BLaER1 treated with 17β-estradiol and CSF1 and Interleukin-3, amounts not matched to agents 10 nM and 100 nM (cell line): ENCODE measurements at regions not wholly inside any gene's neighbourhood (a gene's known extent, or its start where the extent isn't known, plus 50 kb on each side); places are given as distances from the start of the nearest gene placed in this dataset.

Experiments used
- H3K27ac ChIP-seq, 11 experiments: shearing (Covaris generic); formaldehyde crosslinking; 2 replicates each; pipeline ENCODE4 v1.8.1; 2022
- H3K27me3 ChIP-seq, 11 experiments: shearing (Covaris generic); formaldehyde crosslinking; 2 replicates each; pipeline ENCODE4 v1.8.1; 2022
- H3K36me3 ChIP-seq, 11 experiments: shearing (Covaris generic); formaldehyde crosslinking; 2 replicates each; pipeline ENCODE4 v1.8.1; 2022
- H3K4me1 ChIP-seq, 10 experiments: shearing (Covaris generic); formaldehyde crosslinking; 2 replicates each; pipeline ENCODE4 v1.8.1; 2022
- H3K4me2 ChIP-seq, 11 experiments: shearing (Covaris generic); formaldehyde crosslinking; 2 replicates each; pipeline ENCODE4 v1.8.1; 2022
- H3K4me3 ChIP-seq, 10 experiments: shearing (Covaris generic); formaldehyde crosslinking; 2 replicates each; pipeline ENCODE4 v1.8.1; 2022
- H3K9ac ChIP-seq, 11 experiments: shearing (Covaris generic); formaldehyde crosslinking; 2 replicates each; pipeline ENCODE4 v1.8.1; 2022
- H3K9me3 ChIP-seq, 11 experiments: shearing (Covaris generic); formaldehyde crosslinking; replicated peaks in 1 of 11; 2 replicates each; pipeline ENCODE4 v1.8.1; 2022
- H4K20me1 ChIP-seq, 11 experiments: shearing (Covaris generic); formaldehyde crosslinking; 2 replicates each; pipeline ENCODE4 v1.8.1; 2022
- Cebpa-rat ChIP-seq, 11 experiments: shearing (Covaris generic); IDR thresholded peaks; 2 replicates each; pipeline ENCODE4 v1.8.1; 2022

- Histone ChIP-seq H3K9me3 (no peaks in the 10 kb centered on the region), H3K4me3 (no peak overlapping the region), H3K27me3 (no peaks in the 10 kb centered on the region), H3K4me1 (no peaks in the 10 kb centered on the region), H4K20me1 (no peaks in the 10 kb centered on the region), H3K9ac (no peak overlapping the region), H3K4me2 (no peak overlapping the region), H3K27ac (no peak overlapping the region), H3K36me3 (no peaks in the 10 kb centered on the region)
- TF ChIP-seq Cebpa-rat (IDR thresholded peaks at IDR 0.05), result no peak
These were observed 62.1 kb downstream of the ZWINT start for GRCh38 chr10:56298941-56299340.

DNA sequence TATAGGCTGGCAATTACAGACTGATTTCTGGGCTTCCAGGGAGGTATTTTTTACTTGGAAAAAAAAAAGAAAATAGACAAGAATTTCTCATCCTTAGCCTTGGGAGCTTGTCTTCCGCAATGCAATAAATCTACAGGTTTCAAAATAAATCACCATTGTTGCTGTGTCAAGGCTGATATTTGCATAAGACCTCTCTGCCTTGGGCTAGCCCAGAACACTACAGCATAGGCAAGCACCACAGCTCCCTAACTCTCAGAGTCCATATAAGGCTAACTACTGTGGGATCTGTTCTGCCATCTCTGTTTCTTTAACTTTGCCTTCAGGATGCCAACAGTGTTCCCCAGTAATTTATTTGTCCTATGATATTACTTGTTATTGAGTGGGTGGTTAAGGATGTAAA is 64.4 kb downstream of the ZWINT start:
- Histone ChIP-seq H3K36me3 (no peaks in the 10 kb centered on the region), H3K9ac (no peak overlapping the region), H3K4me2 (no peak overlapping the region), H3K4me1 (no peaks in the 10 kb centered on the region), H3K4me3 (no peak overlapping the region), H4K20me1 (no peaks in the 10 kb centered on the region), H3K27ac (no peak overlapping the region), H3K9me3 (no peaks in the 10 kb centered on the region), H3K27me3 (no peaks in the 10 kb centered on the region)
- TF ChIP-seq Cebpa-rat (IDR thresholded peaks at IDR 0.05), result no peak

GRCh38 chr10:56288403-56288802 is 72.7 kb downstream of the ZWINT start:
- Histone ChIP-seq H3K9ac (no peak overlapping the region), H3K4me2 (no peak overlapping the region), H3K27ac (no peak overlapping the region), H3K27me3 (no peaks in the 10 kb centered on the region), H3K9me3 (no peaks in the 10 kb centered on the region), H3K4me1 (no peaks in the 10 kb centered on the region), H3K4me3 (no peak overlapping the region), H3K36me3 (no peaks in the 10 kb centered on the region), H4K20me1 (no peaks in the 10 kb centered on the region)
- TF ChIP-seq Cebpa-rat (IDR thresholded peaks at IDR 0.05), result no peak

GRCh38 chr10:56286096-56286495 is 75.0 kb downstream of the ZWINT start:
- Histone ChIP-seq H4K20me1 (no peaks in the 10 kb centered on the region), H3K36me3 (no peaks in the 10 kb centered on the region), H3K27ac (no peak overlapping the region), H3K4me1 (no peaks in the 10 kb centered on the region), H3K4me3 (no peak overlapping the region), H3K4me2 (no peak overlapping the region), H3K9ac (no peak overlapping the region), H3K9me3 (no peaks in the 10 kb centered on the region), H3K27me3 (no peaks in the 10 kb centered on the region)
- TF ChIP-seq Cebpa-rat (IDR thresholded peaks at IDR 0.05), result no peak

DNA sequence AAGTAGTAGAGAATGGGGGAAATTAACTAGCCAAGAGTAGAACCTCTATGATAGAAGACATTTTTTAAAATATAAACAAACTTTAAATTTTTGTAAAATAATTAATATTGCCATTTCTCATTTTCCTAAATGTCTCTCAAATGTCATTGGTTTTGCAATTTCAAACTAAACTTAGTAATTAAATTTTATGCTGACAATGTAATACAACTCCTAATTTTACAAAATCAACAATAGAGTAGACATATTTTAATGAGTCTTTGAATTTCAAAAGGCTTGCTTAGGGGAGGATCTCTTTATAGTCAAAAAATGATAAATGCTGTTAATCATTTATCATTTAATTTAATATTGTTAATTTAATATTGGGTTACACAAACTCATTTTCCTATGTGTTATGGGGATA is 81.8 kb downstream of the ZWINT start:
- Histone ChIP-seq H3K4me2 (no peak overlapping the region), H3K9me3 (no peaks in the 10 kb centered on the region), H3K27ac (no peak overlapping the region), H3K9ac (no peak overlapping the region), H3K36me3 (no peaks in the 10 kb centered on the region), H3K4me3 (no peak overlapping the region), H3K4me1 (no peaks in the 10 kb centered on the region), H4K20me1 (no peaks in the 10 kb centered on the region), H3K27me3 (no peaks in the 10 kb centered on the region)
- no peak for TF ChIP-seq Cebpa-rat (IDR thresholded peaks at IDR 0.05)

- Histone ChIP-seq H3K9me3 (no peaks in the 10 kb centered on the region; a peak in 2 of 22 replicates), H3K27ac (no peak overlapping the region), H3K4me1 (no peaks in the 10 kb centered on the region), H3K4me3 (no peak overlapping the region), H3K9ac (no peak overlapping the region), H4K20me1 (no peaks in the 10 kb centered on the region), H3K4me2 (no peak overlapping the region), H3K27me3 (no peaks in the 10 kb centered on the region), H3K36me3 (no peaks in the 10 kb centered on the region)
- no peak for TF ChIP-seq Cebpa-rat (IDR thresholded peaks at IDR 0.05)
These were observed 91.9 kb downstream of the ZWINT start for GRCh38 chr10:56269181-56269580.

DNA sequence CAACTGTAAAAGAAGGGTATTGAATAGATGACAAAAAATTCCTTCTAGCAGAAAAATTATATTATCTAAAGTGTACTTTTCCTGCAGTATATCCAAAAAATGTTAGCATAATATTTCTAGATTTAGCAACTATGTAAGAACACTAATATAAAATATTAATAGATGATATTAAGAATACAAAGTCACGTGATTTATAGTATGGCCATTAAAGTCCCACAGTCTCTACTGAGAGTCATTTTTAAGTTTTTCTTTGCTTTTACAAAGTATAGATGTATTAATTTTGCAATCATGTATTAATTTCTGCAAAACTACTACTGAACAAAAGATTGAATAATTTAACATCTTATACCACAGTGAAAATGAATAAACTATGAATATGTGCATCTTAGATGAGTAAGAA is 94.9 kb downstream of the ZWINT start:
- Histone ChIP-seq H3K9ac (no peak overlapping the region), H3K27ac (no peak overlapping the region), H3K9me3 (no peaks in the 10 kb centered on the region; a peak in 2 of 22 replicates), H3K36me3 (no peaks in the 10 kb centered on the region), H3K4me1 (no peaks in the 10 kb centered on the region), H3K4me2 (no peak overlapping the region), H4K20me1 (no peaks in the 10 kb centered on the region), H3K27me3 (no peaks in the 10 kb centered on the region), H3K4me3 (no peak overlapping the region)
- no peak for TF ChIP-seq Cebpa-rat (IDR thresholded peaks at IDR 0.05)

DNA sequence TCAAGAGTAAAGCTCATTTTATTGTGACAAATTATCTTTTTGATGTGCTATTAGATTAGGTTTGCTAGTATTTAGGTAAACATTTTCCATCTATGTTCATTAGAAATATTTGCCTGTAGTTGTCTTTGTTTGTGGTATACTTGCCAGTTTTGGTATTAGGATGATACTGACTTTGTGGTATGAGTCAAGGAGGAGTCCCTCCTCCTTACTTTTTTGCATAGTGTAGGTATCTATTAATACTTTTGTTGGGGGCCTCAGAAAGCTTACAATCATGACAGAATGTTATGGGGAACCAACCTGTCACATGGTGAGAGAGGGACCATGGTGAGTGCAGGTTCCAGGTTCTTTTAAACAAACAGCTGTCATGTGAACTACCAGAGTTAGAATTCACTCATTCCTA is 102.1 kb downstream of the ZWINT start:
- no peak overlapping the region for H3K27ac ChIP-seq
- H3K4me1 ChIP-seq, result no peaks in the 10 kb centered on the region
- no peak overlapping the region for H3K4me2 ChIP-seq
- no peaks in the 10 kb centered on the region for H4K20me1 ChIP-seq
- H3K36me3 ChIP-seq, result no peaks in the 10 kb centered on the region
- TF ChIP-seq Cebpa-rat (IDR thresholded peaks at IDR 0.05), result no peak
- H3K27me3 ChIP-seq, result no peaks in the 10 kb centered on the region
- H3K9me3 ChIP-seq, result no peaks in the 10 kb centered on the region
- no peak overlapping the region for H3K9ac ChIP-seq
- no peak overlapping the region for H3K4me3 ChIP-seq

- no peaks in the 10 kb centered on the region for H4K20me1 ChIP-seq
- H3K4me2 ChIP-seq, result no peak overlapping the region
- H3K9ac ChIP-seq, result no peak overlapping the region
- no peak for TF ChIP-seq Cebpa-rat (IDR thresholded peaks at IDR 0.05)
- H3K27me3 ChIP-seq, result no peaks in the 10 kb centered on the region
- H3K27ac ChIP-seq, result no peak overlapping the region
- no peaks in the 10 kb centered on the region for H3K4me1 ChIP-seq
- 0 out of 22 replicates have a peak, but pooled peaks cover 0 to 3% (median 0%) of the 10 kb centered on the region in 11 experiments for H3K9me3 ChIP-seq
- H3K36me3 ChIP-seq, result no peaks in the 10 kb centered on the region
- H3K4me3 ChIP-seq, result no peak overlapping the region
These were observed 102.7 kb downstream of the ZWINT start for GRCh38 chr10:56258378-56258777.

DNA sequence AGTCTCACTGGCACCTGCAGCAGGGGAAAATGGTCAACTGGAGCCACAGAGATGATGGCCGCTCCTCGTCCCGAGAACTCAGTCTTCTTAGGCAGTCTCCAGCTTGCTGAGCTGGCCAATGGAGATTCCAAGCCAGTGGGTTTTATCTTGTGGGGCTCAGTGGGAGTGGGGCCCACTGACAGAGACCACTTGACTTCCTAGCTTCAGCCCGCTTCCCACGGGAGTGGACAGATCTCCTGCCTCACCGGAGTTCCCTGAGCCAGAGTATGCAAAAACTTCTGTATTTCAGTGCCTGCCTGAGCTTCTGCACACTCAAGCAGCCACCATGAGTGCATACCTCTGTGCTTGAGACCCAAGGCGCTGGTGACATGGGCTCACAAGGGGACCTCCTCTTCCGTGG is 105.8 kb downstream of the ZWINT start:
- TF ChIP-seq Cebpa-rat (IDR thresholded peaks at IDR 0.05), result no peak
- Histone ChIP-seq H3K4me3 (no peak overlapping the region), H3K27ac (no peak overlapping the region), H3K4me1 (no peaks in the 10 kb centered on the region), H3K9ac (no peak overlapping the region), H4K20me1 (no peaks in the 10 kb centered on the region), H3K4me2 (no peak overlapping the region), H3K9me3 (0 out of 22 replicates have a peak, but pooled peaks cover 0 to 6% (median 0%) of the 10 kb centered on the region in 11 experiments), H3K27me3 (no peaks in the 10 kb centered on the region), H3K36me3 (no peaks in the 10 kb centered on the region)

- no peaks in the 10 kb centered on the region for H3K36me3 ChIP-seq
- H3K4me3 ChIP-seq, result no peak overlapping the region
- no peaks in the 10 kb centered on the region for H3K4me1 ChIP-seq
- H4K20me1 ChIP-seq, result no peaks in the 10 kb centered on the region
- H3K4me2 ChIP-seq, result no peak overlapping the region
- H3K9me3 ChIP-seq, result no peaks in the 10 kb centered on the region
- no peak for TF ChIP-seq Cebpa-rat (IDR thresholded peaks at IDR 0.05)
- H3K27ac ChIP-seq, result no peak overlapping the region
- H3K27me3 ChIP-seq, result no peaks in the 10 kb centered on the region
- no peak overlapping the region for H3K9ac ChIP-seq
These were observed 120.6 kb downstream of the ZWINT start for GRCh38 chr10:56240471-56240870.
